GM12878 (cell line): ENCODE measurements at regions not wholly inside any gene's neighbourhood (a gene's known extent, or its start where the extent isn't known, plus 50 kb on each side); places are given as distances from the start of the nearest gene placed in this dataset.

ENCODE experiments used
- ATAC-seq: fragments of 200-7000 bp; cut with Tn5 transposase; 3 replicates; pipeline ENCODE4 v1.9.1; 2020; ENCODE audit warnings: mild to moderate bottlenecking, moderate library complexity
- BruUV-seq: library from RNA; stranded (reverse); fragments of 400-500 nt; replicated peaks from 2 replicates; lab custom pipeline; 2021; lab: Mats Ljungman, UMichigan
- CTCF ChIA-PET: fragments of 300-600 bp; sonication (Branson Sonifier 250); formaldehyde crosslinking; extraction: SDS; loops from one replicate; lab custom pipeline; 2021; ENCODE audit warnings: inconsistent platforms; lab: Yijun Ruan, JAX
- POLR2A ChIA-PET: fragments of 350-600 bp; formaldehyde crosslinking; extraction: SDS; loops from one replicate; lab custom pipeline; 2021; ENCODE audit warnings: inconsistent platforms; lab: Charles Lee
- RAD21 ChIA-PET: fragments of 300-600 bp; sonication (Branson Sonifier 250); formaldehyde crosslinking; loops from one replicate; lab custom pipeline; 2023; ENCODE audit warnings: antibody characterized with exemption; ENCODE audit not compliant: unreplicated experiment; lab: Charles Lee
- SMC1A ChIA-PET: fragments of 300-600 bp; sonication (Branson Sonifier 250); formaldehyde crosslinking; loops from one replicate; lab custom pipeline; 2023; ENCODE audit not compliant: unreplicated experiment, uncharacterized antibody; lab: Charles Lee
- DNase-seq: peaks from one replicate; pipeline ENCODE4 v3.0.0-alpha.2; 2011; ENCODE audit warnings: low read depth, low spot score
- FAIRE-seq: peaks from 3 replicates; lab custom pipeline; 2011; peaks lifted over from hg19 to GRCh38; lab: Jason Lieb, UNC
- H2AFZ ChIP-seq: 2 replicates; pipeline ENCODE4 v1.6.0; 2011; ENCODE audit warnings: low read depth, low read length, control low read depth; ENCODE audit not compliant: control insufficient read depth
- H3K27ac ChIP-seq: 2 replicates; pipeline ENCODE4 v1.5.1; 2011; ENCODE audit warnings: control low read depth; ENCODE audit not compliant: control insufficient read depth, insufficient read depth
- H3K27me3 ChIP-seq, 2 experiments: replicated peaks in 1 of 2; 2 replicates each; pipeline versions ENCODE4 v1.6.0 to v1.6.1; 2011; ENCODE audit warnings: low read length in 1 of 2; ENCODE audit not compliant: control insufficient read depth in 2 of 2, insufficient read depth in 2 of 2
- H3K36me3 ChIP-seq, 2 experiments: 2 replicates each; pipeline ENCODE4 v1.5.1; 2011; ENCODE audit warnings: low read length in 1 of 2; ENCODE audit not compliant: control insufficient read depth in 2 of 2, insufficient read depth in 2 of 2
- H3K4me1 ChIP-seq: 2 replicates; pipeline ENCODE4 v1.6.1; 2011; ENCODE audit warnings: mild to moderate bottlenecking, low read length, moderate library complexity, mixed read lengths; ENCODE audit not compliant: control insufficient read depth, insufficient read depth
- H3K4me2 ChIP-seq: 2 replicates; pipeline ENCODE4 v1.6.0; 2011; ENCODE audit warnings: control low read depth; ENCODE audit not compliant: control insufficient read depth, insufficient read depth
- H3K4me3 ChIP-seq: fragments of 200-600 bp; sonication (generic); 2 replicates; pipeline ENCODE4 v1.5.1; 2016
- H3K79me2 ChIP-seq: 2 replicates; pipeline ENCODE4 v1.6.0; 2011; ENCODE audit warnings: low read length; ENCODE audit not compliant: control insufficient read depth, insufficient read depth
- H3K9ac ChIP-seq: 2 replicates; pipeline ENCODE4 v1.8.0; 2011; ENCODE audit warnings: low read length, control low read depth, mixed read lengths; ENCODE audit not compliant: control insufficient read depth, insufficient read depth
- H3K9me3 ChIP-seq: replicated peaks from 3 replicates; pipeline ENCODE4 v1.5.1; 2011; ENCODE audit warnings: mild to moderate bottlenecking, low read length; ENCODE audit not compliant: control insufficient read depth, insufficient read depth
- H4K20me1 ChIP-seq: 2 replicates; pipeline ENCODE4 v1.6.0; 2011; ENCODE audit not compliant: control insufficient read depth, insufficient read depth
- FOXM1 ChIP-seq: IDR thresholded peaks from 2 replicates; pipeline ENCODE4 v1.6.1; 2012; ENCODE audit warnings: low read depth, mild to moderate bottlenecking, inconsistent platforms, low read length, moderate library complexity
- RFX5 ChIP-seq: IDR thresholded peaks from 2 replicates; pipeline ENCODE4 v1.6.1; 2011; ENCODE audit warnings: low read depth, low read length, improper control_type of control experiment
- SMC3 ChIP-seq: IDR thresholded peaks from 2 replicates; pipeline ENCODE4 v1.6.1; 2011; ENCODE audit warnings: low read length, improper control_type of control experiment, borderline replicate concordance
- USF1 ChIP-seq: IDR thresholded peaks from 2 replicates; pipeline ENCODE4 v1.6.1; 2011; ENCODE audit warnings: borderline replicate concordance, low read depth, mild to moderate bottlenecking, moderate library complexity, mixed read lengths, low read length; ENCODE audit not compliant: insufficient read depth; ENCODE audit errors: extremely low read length
- YBX1 ChIP-seq: fragments of 450-650 bp; IDR thresholded peaks from 2 replicates; pipeline ENCODE4 v1.6.1; 2016; ENCODE audit warnings: antibody characterized with exemption
- ZBTB40 ChIP-seq: fragments of 450-650 bp; IDR thresholded peaks from 2 replicates; pipeline ENCODE4 v1.6.1; 2016; ENCODE audit warnings: mild to moderate bottlenecking, moderate library complexity, borderline replicate concordance
- WGBS: methylation state at CpG from one replicate; pipeline ENCODE4 v1.1.6; 2016; ENCODE audit warnings: low lambda C conversion rate; ENCODE audit not compliant: insufficient replicate concordance, insufficient coverage; ENCODE audit errors: missing lambda C conversion rate; 5-methylcytosine and 5-hydroxymethylcytosine counted together
- in situ Hi-C: fragments of 300-500 bp; cut with MboI; formaldehyde crosslinking; loops from 9 replicates; pipeline ENCODE4 v1.14.3; 2018; ENCODE audit warnings: mixed read lengths
- intact Hi-C: fragments of 100-400 bp; cut with micrococcal nuclease; formaldehyde crosslinking; loops from one replicate; pipeline ENCODE4 v1.14.2; 2022; ENCODE audit not compliant: unreplicated experiment

GRCh38 chr10:83272666-83273434 is 866.5 kb upstream of the GHITM start:
- H4K20me1 ChIP-seq, result no peaks in the 10 kb centered on the region
- no peaks in the 10 kb centered on the region for H3K79me2 ChIP-seq
- H3K9me3 ChIP-seq, result no peaks in the 10 kb centered on the region
- no peak for ATAC-seq
- H2AFZ ChIP-seq, result no peak overlapping the region
- TF ChIP-seq USF1 (no peak), YBX1 (no peak), ZBTB40 (no peak), RFX5 (no peak), SMC3 (no peak), FOXM1 (no peak)
- TF ChIP-seq, all 136 proteins: peak for 0
- Histone ChIP-seq H3K9ac (no peak overlapping the region), H3K27me3 (no peaks in the 10 kb centered on the region), H3K4me3 (no peak overlapping the region), H3K27ac (no peak overlapping the region), H3K4me2 (no peak overlapping the region), H3K4me1 (no peaks in the 10 kb centered on the region), H3K36me3 (no peaks in the 10 kb centered on the region)
- 0% methylated on average over 3 of the region's 3 CpGs for WGBS
- intact Hi-C loops, result no loop called here
- no TSS peak for BruUV-seq
- DNase-seq (no peak), FAIRE-seq (no peak)
- ChIA-PET CTCF (interaction anchor here (0.6 kb wide), 1 partner anchor 1982 kb away, joined by 3 read pairs; no protein-coding TSS in a partner anchor), RAD21 (no interaction called here), SMC1A (interaction anchor here (1.4 to 1.7 kb wide), 2 partner anchors 10 to 13 kb away, joined by 3 to 4 read pairs; no protein-coding TSS in a partner anchor), POLR2A (no interaction called here)
- in situ Hi-C loops, result no loop called here
